HG03565 (cell line): ENCODE measurements at regions not wholly inside any gene's neighbourhood (a gene's known extent, or its start where the extent isn't known, plus 50 kb on each side); places are given as distances from the start of the nearest gene placed in this dataset.
A peak's percentile ranks its signal among the peaks of the same experiment; 100 is the strongest.
"Not testable (repeated sequence)": the region's sequence is repeated elsewhere in the genome, so short reads cannot be mapped to it uniquely, and the experiment has no call there.

Experiments
- ATAC-seq: cut with Tn5 transposase; IDR thresholded peaks from one replicate; pipeline ENCODE4 v1.9.1; 2021; ENCODE audit warnings: mild to moderate bottlenecking, moderate library complexity; ENCODE audit not compliant: unreplicated experiment

GRCh38 chr2:131668794-131669540 lies 141.3 kb downstream of the CCDC74A start:
- not testable (repeated sequence) for ATAC-seq

DNA sequence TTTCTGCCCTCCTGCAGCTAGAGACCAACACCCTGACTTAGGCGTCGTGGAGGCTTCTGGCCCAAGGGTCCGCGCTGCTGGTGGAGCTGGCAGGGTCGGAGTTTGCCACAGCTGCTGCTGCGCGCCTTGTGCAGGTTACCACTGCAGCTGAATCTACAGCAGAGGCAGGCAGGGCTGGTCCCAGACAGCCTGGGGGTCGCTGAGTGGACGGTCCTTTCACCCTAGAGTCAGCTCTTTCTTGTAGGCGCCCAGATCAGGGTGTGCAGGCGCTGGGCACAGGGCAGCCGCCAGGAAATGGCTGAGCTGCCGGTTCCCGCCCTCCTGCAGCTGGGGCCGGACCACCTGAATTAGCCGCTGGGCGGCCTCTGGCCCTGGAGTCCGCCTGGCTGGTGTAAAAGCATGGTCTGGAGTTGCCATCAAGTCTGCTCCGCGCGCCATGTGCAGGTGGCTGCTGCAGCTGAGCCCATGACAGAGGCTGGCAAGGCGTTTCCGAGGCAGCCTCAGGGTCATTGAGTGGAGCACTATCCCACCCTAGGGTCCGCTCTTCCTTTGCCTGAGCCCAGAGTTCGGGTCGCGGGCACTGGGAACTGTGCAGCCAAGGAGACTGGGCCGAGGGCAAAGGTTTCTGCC lies 144.3 kb downstream of the CCDC74A start:
- not testable (repeated sequence) for ATAC-seq

GRCh38 chr2:131672471-131673399 lies 145.0 kb downstream of the CCDC74A start:
- ATAC-seq = peak; percentile 45

DNA sequence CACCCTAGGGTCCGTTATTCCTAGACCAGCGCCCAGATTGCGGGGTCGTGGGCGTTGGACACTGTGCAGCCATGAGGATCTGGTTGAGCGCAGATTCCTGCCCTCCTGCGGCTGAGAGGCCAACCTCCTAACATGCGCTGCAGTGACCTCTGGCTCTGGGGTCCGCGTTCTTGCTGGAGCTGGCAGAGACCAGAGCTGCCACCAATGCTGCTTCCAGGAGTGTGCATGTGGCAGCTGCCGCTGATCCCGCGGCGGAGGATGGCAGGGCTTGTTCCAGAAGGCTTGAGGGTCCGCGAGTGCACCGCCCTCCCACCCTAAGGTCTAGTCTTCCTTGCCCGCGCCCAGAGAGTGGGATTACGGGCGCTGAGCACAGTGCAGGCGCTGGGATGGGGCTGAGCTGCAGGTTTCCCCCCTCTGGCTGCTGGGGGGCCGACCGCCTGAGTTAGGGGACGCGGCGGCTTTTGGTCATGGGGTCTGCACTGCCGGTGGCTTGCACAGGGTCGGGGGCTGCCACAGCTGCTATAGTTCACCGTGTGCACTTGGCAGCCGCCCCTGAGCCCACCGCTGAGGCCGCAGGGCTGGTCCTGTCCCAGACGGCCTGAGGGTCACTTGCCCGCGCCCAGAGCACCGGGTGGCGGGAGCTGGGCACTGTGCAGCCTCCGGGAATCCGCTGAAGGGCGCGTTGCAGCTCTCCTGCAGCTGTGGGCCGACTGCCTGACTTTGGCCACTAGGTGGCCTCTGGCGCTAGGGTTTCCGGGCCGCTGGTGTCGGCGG lies 145.9 kb downstream of the CCDC74A start:
- peak; percentile 78 for ATAC-seq

GRCh38 chr2:131674174-131674507 lies 146.5 kb downstream of the CCDC74A start:
- ATAC-seq = no peak

- peak; percentile 3 for ATAC-seq
These were observed 154.0 kb downstream of the CCDC74A start for GRCh38 chr2:131681611-131682121.

GRCh38 chr2:131682122-131682944 lies 154.6 kb downstream of the CCDC74A start:
- peak; percentile 97 for ATAC-seq

DNA sequence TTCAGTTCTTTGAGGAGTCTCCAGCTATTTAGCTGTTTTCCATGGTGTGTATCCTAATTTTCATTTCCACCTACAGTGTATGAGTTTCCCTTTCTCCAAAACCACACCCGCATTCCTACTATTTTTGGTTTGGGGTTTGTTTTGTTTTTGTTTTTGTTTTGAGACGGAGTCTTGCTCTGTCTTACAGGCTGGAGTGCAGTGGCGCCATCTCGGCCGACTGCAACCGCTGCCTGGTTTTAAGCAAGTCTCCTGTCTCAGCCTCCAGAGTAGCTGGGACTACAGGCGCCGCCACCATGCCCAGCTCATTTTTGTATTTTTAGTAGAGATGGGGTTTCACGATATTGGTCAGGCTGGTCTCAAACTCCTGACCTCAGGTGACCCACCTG lies 155.2 kb downstream of the CCDC74A start:
- peak; percentile 29 for ATAC-seq

GRCh38 chr2:131684631-131685316 lies 157.1 kb downstream of the CCDC74A start:
- not testable (repeated sequence) for ATAC-seq

DNA sequence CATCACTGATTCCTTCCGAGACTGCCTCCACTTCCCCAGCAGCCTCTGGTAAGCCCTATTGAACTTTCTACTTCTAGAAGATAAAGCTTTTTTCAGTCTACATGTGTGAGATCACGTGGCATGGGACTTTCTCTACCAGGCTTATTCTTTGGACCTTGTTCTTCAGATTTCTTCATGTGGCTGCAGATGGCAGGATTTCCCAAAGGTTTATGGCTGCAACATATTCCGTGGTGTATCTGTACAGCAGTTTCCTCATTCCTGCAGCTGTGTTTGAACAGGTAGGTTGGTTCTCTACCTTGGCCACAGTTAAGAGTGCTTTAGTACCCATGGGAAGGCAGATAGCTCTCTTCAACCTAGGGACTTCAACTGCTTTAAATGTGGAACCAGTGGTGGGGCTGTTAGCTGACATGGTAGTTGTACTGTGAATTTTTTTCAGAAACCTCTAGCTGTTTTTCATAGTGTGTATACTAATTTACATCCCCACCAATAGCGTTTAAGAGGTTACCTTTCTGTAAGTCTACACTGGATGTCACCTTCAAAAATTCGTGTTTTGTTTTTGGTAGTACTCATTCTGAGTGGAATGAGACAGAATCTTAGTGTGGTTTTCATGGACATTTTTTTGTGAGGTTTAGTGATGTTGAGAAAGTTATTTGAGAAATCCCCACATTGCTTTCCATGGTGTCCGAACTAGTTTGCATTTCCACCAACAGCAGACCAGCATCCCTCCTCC lies 158.6 kb downstream of the CCDC74A start:
- ATAC-seq = not testable (repeated sequence)

DNA sequence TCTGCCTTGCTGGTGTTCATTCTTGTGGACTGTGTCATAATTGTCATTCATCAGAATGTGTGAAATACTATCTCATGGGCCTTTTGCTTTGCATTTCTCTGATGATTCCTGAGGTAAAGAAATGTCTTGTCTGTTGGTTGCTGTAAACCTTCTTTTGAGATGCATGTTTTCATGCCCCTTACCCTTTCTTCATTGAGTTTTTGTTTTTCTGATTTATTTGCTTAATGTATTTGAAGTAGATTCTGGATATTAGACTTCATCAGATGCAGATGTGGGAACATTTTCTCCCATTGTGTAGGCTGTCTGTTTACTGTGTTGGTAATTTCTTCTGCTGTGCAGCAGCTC lies 159.2 kb downstream of the CCDC74A start:
- ATAC-seq = not testable (repeated sequence)

GRCh38 chr2:131689066-131689465 lies 161.4 kb downstream of the CCDC74A start:
- ATAC-seq = not testable (repeated sequence)

DNA sequence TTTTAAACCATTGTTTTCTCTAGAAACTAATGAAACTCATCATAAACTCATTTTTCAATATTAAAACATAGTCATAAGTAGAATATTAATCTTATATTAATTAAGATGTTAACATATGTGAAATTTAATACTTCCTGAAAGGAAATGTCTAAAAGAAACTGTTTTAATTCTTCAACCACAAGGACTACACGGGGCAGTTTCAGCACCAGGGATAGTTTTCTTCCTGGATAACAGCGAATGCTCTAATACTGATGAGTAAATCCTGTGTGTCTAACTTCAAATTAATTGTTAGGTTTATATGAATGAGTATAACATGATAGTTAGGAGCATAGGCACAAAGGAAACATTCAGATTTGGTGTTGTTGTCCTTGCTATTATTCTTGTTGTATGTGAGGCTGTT lies 183.6 kb downstream of the CCDC74A start:
- not testable (repeated sequence) for ATAC-seq

DNA sequence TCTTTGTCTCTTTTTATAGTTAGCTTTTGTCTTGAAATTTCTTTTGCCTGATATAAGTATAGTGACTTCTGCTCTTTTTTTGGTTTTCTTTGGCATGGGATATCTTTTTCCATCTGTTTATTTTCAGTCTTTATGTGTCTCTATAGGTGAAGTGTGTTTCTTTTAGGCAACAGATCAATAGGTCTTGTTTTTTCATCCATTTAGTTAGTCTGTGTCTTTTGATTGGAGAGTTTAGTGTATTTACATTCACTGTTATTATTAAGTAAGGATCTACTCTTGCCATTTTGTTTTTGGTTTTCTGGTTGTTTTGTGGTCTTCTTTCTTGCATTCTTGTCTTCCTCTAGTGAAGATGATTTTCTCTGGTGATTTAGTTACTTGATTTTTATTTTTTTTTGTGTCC lies 190.2 kb downstream of the CCDC74A start:
- not testable (repeated sequence) for ATAC-seq

DNA sequence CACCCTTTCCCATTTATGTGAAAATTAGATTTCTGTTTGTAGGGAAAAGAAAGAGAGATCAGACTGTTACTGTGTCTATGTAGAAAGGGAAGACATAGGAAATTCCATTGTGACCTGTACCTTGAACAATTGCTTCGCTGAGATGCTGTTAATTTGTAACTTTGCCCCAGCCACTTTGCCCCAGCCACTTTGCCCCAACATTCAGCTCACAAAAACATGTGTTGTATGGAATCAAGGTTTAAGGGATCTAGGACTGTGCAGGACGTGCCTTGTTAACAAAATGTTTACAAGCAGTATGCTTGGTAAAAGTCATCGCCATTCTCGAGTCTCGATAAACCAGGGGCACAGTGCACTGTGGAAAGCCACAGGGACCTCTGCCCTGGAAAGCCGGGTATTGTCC lies 193.5 kb downstream of the CCDC74A start:
- not testable (repeated sequence) for ATAC-seq

DNA sequence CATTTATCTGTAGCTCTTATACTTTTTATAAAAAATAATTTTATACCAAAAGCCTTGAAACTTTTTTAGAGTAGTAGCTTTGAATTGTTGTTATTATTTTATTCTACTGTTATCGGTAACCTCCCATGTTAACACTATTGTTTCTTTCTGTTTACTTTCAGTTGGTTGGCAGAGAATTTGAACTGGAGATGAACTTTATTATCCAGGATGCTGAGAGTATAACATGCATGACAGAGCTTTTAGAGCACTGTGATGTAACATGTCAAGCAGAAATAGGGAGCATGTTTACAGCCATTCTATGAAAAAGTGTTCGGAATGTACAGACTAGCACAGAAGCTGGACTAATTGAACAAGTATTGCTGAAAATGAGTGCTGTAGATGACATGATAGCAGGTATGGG lies 194.6 kb downstream of the CCDC74A start:
- ATAC-seq = not testable (repeated sequence)

GRCh38 chr2:131724019-131724418 lies 196.3 kb downstream of the CCDC74A start:
- no peak for ATAC-seq

DNA sequence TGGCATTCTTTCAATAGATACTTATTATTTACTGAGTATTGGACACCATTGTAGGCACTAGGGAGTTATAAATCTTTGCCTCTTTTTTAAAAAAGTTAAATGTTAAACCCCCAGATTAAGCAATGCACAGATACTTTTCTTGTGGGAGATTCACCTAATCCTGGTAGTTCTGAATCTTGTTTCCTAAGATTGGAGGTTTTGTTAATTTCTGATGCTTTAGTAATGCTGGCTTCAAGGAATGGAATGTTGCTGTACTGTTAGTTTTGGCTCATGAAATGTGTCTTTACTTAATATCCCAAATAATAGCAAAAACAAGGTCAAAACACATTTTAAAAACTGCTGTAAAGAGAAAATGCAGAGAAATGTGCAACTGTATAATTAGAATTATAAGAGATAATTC lies 200.8 kb downstream of the CCDC74A start:
- ATAC-seq = not testable (repeated sequence)
